GM18868 (cell line): ENCODE measurements at regions not wholly inside any gene's neighbourhood (a gene's known extent, or its start where the extent isn't known, plus 50 kb on each side); places are given as distances from the start of the nearest gene placed in this dataset.

Source experiments
- ATAC-seq: cut with Tn5 transposase; IDR thresholded peaks from one replicate; pipeline ENCODE4 v1.9.1; 2021; ENCODE audit warnings: mild to moderate bottlenecking, moderate library complexity; ENCODE audit not compliant: unreplicated experiment

DNA sequence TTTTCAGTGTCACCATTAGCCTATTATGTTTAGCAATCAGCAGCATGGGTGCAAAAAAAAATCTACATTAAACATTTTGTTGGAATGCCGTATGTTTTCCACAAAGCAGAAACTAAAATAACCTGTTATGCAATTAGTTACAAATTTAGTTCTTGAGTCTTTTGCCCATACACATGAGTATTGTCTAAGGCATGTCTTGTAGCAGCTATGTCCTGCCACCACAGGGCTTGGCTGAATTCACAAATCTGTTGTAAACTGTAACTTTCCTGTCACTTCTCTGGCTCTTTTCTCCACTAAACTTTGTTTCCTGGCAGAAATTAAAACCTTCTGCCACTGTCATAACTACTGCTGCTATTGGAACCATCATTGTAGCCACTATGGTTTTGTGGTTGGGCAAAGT is 277.9 kb upstream of the SPRY2 start:
- ATAC-seq: no peak

DNA sequence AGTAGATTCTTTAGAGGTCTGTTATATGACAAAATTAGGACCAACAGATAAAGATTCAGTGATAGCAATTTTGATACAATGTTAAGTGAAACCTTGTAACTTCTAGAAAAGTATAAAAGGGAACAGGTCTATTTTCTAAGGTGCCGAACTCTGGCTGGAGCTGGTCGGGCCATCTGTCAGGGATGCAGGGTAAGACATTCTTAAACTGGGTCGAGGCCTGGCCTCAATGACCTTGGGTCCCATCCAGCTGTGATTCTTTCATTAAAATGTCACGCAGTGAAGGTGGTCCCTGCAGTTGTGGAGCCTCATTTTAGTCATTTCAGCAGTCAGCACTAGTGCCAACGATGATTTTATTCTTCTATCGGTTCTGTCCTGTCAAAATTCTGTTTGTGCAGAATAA is 271.9 kb upstream of the SPRY2 start:
- ATAC-seq: no peak

DNA sequence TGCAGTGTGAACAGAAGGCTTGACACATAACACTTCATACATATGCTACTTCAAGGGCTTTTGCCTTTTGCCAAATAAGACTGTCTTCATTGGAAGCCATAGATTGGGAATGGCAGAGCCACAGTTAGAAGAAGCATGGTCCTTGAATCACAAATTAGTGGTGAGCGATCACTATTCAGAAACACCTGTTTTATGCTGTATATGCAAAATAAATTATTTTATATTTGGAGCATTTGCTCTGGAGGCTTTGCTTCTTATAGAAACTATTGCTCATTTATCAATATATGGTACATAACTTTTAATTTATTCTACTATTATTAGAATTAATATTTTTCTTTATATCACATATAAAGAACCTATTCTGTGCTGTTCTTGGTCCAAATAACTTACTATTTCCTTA is 270.4 kb upstream of the SPRY2 start:
- ATAC-seq: no peak

DNA sequence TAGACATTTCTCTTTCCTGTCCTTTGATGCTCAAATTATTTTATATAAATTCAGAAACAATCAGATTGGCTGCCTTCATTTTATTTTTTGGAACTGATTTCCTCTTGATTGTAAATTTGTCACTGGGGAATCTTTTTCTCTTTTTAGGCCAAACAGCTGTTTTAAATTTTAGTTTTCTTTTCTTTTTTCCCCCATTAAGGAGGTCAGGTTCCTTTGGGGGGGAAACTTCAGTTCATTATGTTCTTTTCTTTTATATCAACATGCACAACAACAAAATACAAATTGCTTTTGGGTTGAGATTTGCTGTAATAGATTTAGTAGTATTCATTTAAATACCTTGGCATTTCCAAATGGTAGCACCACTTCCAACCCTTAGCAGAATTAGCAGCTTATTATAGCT is 264.8 kb upstream of the SPRY2 start:
- no peak for ATAC-seq

DNA sequence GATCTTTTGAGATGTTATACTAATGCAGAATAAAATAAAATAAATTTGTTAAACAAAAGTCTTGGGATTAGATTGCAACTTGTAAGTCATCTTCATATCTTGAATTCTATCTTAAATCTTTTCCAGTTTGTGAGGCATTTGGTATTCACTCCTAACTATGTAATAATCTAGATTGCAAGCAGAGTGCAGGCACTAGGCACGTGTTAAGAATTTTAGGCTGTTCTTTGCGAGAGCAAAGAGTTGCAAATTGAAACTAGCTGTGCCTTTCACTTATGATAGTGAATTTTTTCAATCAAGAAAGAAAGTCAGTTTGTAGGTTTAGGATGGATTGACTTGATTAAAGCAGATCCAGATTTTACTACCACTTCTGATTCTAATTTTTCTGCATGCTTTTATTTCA is 264.1 kb upstream of the SPRY2 start:
- no peak for ATAC-seq

DNA sequence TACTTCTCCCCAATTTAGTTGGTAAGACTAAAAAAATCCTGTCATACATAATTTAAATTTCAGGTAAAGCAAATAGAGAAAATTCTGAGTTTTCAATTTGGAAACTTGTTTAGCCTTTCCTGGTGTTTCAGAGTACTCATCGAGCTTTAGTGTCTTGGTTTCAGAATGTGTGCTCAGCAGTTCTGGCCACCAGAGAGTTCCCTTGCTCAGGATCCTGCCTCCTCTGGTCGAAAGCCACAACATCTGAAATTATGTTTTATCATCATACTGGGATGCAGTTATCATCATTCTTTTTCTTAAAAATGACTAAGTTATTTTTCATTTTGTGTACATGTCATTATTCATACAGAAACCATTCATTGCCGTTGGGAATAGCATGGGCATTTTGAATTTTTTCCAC is 263.2 kb upstream of the SPRY2 start:
- no peak for ATAC-seq

DNA sequence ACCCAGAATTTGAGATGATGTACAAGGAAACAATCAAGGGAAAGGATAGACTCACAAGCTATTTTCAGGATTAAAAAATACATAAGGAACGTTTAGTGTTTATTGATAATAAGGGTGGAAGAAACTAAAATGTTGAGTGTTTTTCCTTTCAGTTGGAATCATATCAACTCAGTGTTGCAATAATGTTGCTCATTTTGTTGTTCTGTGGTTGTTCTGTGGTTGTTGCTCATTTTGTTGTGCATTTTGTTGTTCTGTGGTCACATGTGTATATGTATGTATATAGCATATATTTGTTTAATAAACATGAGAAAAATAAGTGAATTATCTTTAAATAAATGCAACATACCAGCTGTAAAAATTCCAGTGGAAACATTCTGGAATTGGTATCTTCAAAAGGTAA is 262.4 kb upstream of the SPRY2 start:
- ATAC-seq: no peak

DNA sequence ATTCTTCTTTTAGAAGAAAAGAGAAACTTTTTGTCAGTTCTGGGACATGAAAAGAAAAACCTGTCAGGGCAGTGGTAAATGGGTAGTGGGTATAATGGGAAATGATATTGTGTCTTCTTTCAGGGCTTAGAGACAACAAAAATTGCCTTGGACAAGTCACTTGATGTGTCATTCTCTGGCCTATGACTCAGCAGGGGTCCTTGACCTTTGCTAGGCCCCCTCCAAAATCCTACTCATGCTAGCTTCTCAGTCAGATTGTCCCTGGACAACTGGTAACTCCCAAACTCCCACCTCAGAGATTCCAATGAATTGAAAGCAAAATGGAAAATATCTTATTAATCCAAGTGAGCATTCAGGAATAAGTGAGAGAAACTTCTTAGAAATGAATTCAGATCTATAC is 258.8 kb upstream of the SPRY2 start:
- ATAC-seq: no peak

DNA sequence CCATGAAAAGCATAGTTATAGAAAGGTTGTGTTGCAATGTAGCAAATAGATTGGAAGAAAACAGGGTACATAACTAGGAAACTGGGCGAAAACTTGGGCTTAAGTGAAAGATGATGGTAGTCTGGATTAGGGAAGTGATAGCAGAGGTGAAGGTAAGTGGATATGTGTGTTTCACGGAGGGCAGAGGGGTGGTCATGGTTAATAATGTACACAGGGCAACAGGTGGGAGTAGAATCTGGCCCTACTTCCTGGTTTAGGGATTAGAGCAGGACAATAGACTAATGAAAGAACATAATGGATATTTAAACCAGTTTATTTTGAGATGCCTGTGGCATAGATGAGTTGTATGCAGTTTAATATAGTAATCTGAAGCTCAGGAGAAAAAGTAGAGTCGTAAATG is 257.3 kb upstream of the SPRY2 start:
- ATAC-seq: no peak

DNA sequence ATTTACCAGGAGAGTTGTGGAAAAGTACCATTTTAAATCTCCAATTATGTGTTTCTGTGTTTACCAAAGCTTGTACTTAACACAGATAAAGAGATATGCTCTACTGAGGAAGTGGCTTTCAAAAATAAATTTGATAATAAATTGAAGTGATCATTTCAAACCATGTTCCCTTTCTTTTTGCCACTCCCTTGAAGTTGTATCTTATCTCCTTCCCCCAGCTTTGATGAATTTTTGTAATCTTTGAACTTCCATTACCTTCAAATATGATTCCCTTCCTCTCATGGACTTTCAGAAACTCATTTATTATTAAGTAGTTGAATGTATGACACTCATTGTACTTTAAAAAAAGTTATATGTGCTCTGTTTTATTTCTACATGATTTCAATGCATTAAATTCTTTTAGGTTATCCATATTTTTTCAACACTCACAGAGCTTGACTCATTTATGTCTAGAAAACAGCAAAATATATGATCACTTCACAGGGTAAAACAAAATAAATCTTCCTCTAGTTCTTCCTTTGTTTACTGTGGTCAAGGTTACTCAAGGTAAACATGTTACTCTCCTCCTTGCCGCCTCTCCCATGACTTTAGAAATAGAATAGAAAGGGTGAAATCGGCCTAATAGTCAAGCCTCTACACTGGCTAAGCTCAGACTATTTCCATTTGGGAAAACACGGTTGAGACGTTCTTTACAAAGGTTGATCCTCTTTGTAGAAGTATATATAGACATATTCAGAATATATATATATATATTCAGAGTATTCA is 251.2 kb upstream of the SPRY2 start:
- no peak for ATAC-seq

DNA sequence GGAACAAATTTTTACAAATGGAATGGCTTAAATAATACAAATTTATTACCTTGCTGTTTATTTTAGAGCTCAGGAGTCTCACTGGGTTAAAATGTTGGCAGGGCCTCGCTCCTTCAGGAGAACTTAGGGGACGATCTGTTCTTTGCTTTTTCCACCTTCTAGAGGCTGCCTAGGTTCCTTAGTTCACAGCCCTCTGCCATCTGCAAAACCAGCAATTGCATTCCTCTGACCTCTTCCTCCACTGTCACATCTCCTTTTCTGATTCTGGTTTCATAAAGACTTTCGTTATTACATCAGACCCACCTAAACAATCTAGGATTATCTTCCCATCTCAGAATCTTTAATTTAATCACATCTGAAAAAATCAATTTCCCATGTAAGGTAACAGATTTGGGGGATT is 249.6 kb upstream of the SPRY2 start:
- ATAC-seq: no peak

DNA sequence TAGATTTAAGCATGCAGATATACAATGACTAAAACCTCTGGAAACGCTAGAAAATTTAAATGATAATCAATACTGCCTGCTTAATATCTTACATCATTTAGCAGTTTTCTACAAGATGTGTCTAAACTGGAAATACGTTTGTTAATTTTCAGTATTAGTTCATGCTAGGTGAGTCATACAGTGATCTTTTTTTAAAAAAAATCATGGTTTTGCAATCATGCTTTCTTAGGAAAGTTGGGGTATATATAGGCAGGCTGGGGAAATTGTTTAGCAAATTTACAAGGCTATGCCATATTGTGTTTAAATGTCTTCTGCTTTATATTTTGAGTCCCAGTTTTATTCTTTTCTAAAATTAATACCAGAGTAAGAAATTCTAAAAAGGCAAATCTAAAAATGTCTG is 245.4 kb upstream of the SPRY2 start:
- no peak for ATAC-seq

DNA sequence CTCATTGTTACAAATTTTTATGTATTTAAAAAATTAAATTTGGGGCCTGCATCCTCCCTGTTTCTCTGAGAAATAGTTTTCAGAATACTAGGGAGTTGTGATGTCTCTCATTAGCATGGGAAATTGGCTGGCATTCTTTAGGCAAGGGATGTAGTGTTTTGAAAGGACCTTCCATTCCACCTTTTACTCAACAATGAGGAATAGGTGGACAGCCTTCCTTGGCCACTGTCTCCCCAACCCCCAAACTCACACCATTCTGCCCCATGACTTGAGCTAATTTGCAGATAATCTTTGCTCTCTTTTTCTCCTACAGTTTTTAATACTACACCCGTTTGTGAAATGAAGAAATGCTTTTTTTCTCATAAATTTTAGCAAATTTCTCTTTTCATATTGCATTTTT is 244.6 kb upstream of the SPRY2 start:
- no peak for ATAC-seq

DNA sequence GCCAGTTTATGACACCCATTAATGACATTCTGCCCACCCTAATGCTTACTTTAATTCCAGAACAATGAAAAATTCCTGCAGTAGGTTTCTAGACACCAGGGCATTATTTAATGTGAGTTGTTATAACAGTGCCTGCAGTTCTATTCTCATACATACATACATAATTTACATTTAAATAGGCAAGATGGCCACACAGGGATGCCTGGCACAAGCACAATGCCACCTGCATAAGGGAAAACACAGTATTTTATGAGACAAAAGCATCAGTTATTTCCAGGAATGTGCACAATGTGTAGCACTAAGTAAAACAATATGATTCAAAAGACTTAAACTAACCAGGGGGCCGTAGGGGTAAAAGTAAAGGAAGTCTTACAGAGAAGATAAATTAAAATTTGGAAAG is 243.9 kb upstream of the SPRY2 start:
- ATAC-seq: no peak

DNA sequence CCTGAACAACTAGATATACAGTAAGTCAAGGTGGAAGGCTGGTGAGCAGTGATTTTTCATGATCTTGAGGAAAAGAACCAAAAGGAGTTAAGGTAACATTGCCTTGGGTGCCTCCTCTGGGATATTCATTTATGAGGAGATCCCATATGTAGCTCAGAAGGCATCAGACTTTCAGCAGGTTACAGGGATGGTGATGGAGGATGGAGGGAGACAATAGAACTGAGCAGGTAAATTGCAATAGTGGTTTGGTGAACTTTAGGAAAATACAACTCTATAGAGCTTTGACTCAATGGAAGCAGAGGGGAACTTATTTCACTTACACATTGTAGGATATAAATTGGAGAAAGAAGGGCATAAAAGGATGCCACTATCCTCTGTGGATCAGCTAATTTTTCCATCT is 243.4 kb upstream of the SPRY2 start:
- ATAC-seq: no peak

DNA sequence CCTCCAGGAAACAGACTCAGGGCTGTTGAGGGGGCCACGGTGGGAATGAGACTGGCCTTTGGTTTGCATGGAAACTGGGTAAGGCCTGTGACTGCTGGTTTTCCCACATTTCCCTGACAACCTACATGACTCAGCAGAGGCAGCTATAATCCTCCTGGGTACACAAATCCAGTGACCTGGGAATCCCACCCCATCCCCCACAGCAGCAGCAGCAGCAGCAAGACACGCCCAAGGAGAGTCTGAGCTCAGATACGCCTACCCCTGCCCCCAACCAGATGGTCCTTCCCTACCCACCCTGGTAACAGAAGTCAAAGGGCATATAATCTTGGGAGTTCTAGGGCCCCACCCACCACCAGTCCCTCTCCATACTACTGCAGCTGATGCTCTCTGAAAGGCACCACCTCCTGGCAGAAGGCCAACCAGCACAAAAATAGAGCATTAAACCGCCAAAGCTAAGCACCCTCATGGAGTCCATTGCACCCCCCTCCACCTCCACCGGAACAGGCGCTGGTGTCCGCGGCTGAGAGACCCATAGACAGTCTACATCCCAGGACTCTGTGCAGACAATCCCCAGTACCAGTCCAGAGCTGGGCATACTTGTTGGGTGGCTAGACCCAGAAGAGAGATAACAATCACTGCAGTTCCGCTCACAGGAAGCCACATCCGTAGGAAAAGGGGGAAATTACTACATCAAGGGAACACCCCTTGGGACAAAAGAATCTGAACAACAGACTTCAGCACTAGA is 237.2 kb upstream of the SPRY2 start:
- ATAC-seq: no peak

DNA sequence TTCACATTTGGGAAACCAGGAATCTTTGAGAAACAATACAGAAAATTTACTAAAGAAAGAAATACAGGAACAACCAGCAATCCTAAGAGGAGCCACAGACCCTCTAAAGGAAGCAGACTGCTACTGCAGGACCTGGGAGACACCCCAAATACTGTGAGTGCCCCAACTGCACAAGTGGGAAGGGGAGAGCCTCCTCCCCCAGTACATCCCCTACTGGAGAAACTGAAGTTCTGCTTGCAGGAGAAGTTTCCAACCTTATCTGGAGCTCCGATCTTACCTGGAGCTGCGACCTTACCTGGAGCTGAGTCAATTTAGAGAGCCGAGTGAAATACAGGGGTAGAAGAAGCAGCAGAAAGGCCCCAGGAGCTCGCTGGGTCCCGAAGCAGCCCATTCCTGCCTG is 236.4 kb upstream of the SPRY2 start:
- no peak for ATAC-seq

DNA sequence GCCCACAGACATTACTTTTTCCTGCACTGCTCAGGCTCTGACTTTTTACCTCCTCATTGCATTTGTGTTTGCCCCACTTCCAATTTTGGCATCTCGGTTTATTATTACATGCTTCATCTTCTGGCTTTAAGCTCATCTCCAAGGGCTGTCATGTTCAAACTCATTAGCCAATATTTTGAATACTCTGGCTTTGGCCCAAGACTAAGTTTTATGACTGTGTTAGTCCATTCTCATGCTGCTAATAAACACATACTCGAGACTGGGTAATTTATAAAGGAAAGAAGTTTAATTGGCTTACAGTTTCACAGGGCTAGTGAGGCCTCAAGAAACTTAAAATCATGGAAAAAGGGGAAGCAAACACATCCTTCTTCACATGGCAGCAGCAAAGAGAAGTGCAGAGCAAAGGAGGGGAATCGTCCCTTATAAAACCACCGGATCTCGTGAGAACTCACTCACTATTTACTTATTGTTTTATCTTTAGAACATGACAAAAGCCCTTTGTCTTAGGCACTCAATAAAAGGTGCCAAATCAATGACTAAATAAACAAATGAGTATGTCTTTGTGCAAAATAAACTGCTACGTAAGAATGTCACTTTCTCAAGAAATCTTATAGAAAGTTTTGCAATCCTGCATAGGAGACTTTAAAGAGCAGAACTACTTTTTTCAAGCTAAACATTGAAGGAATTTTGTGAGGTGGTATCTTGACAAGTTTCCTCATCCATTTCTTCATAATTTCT is 233.4 kb upstream of the SPRY2 start:
- no peak for ATAC-seq

DNA sequence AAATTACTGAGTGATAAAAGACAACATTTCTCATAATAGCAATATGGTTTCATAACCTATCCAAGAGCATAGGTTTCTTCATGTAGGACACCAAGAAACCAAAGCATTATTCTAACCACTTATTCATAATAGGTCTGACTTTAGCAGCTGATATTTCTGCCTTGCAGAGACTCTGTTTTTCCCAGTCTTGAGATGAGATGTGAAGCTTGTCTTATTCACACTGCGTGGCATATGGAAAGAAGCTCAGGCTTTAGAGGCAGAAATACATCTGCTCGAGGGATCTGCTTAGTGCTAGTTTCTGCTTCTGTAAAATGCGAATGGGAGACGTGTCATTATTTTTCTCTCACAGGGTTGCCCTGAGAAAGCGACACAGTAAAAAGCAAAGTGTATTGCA is 232.0 kb upstream of the SPRY2 start:
- ATAC-seq: no peak

DNA sequence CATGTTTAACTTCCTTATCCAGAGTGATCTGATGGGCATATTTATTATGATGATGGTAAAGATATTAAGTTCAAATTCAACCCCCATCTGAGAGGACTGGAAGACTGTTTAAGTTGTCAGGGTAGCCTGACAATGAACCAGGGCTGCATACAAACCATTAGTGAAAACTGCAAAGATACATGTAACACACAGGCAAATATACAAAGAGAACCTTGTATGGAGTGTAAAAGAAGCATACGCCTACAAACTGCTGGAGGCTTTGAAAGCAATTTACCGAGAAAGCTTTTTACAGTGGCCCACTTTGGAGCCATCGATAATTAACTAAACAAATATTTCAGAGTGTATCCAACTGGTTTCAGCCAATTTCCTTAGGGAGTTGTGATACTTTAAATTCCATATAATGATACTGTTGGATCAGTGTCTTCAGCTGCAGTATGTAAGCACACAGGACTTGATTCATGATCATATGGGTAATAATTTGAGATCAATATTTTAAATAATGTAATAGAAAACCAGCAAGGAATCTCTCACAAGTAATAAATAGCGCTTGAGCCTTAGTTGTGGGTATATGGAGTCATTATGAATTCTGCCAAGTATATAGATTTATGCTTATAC is 231.5 kb upstream of the SPRY2 start:
- ATAC-seq: no peak
